IMR-90 (cell line): ENCODE measurements at regions not wholly inside any gene's neighbourhood (a gene's known extent, or its start where the extent isn't known, plus 50 kb on each side); places are given as distances from the start of the nearest gene placed in this dataset.

Experiments
- ATAC-seq: fragments of 200-7000 bp; cut with Tn5 transposase; 2 replicates; pipeline ENCODE4 v1.9.1; 2020; ENCODE audit warnings: low read depth, mild to moderate bottlenecking, moderate library complexity
- BruUV-seq: library from RNA; stranded (reverse); fragments of 400-500 nt; replicated peaks from 2 replicates; lab custom pipeline; 2021; lab: Mats Ljungman, UMichigan
- CTCF ChIA-PET: fragments of 300-600 bp; formaldehyde crosslinking; extraction: SDS; loops from one replicate; lab custom pipeline; 2021; ENCODE audit warnings: antibody characterized with exemption; lab: Yijun Ruan, JAX
- POLR2A ChIA-PET: fragments of 300-600 bp; sonication (Branson Sonifier 250); formaldehyde crosslinking; loops from one replicate; lab custom pipeline; 2022; ENCODE audit warnings: antibody characterized with exemption; ENCODE audit not compliant: unreplicated experiment; lab: Charles Lee
- DNase-seq: peaks from one replicate; pipeline ENCODE4 v3.0.0; 2013
- H2AFZ ChIP-seq: replicated peaks from 2 replicates; pipeline ENCODE3; 2013; ENCODE audit warnings: low read length, mild to moderate bottlenecking; ENCODE audit not compliant: poor library complexity
- H2AK5ac ChIP-seq: 2 replicates; pipeline ENCODE4 v1.6.1; 2013; ENCODE audit warnings: low read depth, low read length, inconsistent platforms
- H2AK9ac ChIP-seq: replicated peaks from 2 replicates; pipeline ENCODE3; 2013; ENCODE audit warnings: mild to moderate bottlenecking, low read depth, low read length, moderate library complexity; ENCODE audit not compliant: poor library complexity
- H2BK120ac ChIP-seq: 2 replicates; pipeline ENCODE4 v1.6.1; 2013; ENCODE audit warnings: low read depth, low read length, inconsistent platforms
- H2BK15ac ChIP-seq: 3 replicates; pipeline ENCODE4 v1.6.1; 2013; ENCODE audit warnings: low read depth, low read length, inconsistent platforms
- H2BK20ac ChIP-seq: 2 replicates; pipeline ENCODE4 v1.6.1; 2013; ENCODE audit warnings: low read depth, mild to moderate bottlenecking, inconsistent platforms, low read length, moderate library complexity
- H2BK5ac ChIP-seq: 2 replicates; pipeline ENCODE4 v1.6.1; 2013; ENCODE audit warnings: mild to moderate bottlenecking, low read depth, low read length, inconsistent platforms; ENCODE audit not compliant: poor library complexity, severe bottlenecking
- H3K14ac ChIP-seq: replicated peaks from 2 replicates; pipeline ENCODE4 v1.6.1; 2013; ENCODE audit warnings: low read depth, low read length, inconsistent platforms
- H3K18ac ChIP-seq: 2 replicates; pipeline ENCODE4 v1.6.1; 2013; ENCODE audit warnings: low read depth, low read length, control low read depth
- H3K23ac ChIP-seq: 2 replicates; pipeline ENCODE4 v1.6.1; 2013; ENCODE audit warnings: low read depth, low read length, inconsistent platforms
- H3K27ac ChIP-seq: 2 replicates; pipeline ENCODE4 v1.5.1; 2013; ENCODE audit warnings: mild to moderate bottlenecking, control low read depth, low read length; ENCODE audit not compliant: insufficient read depth
- H3K27me3 ChIP-seq: 2 replicates; pipeline ENCODE4 v1.6.1; 2013; ENCODE audit warnings: low read length; ENCODE audit not compliant: control insufficient read depth, insufficient read depth
- H3K36me3 ChIP-seq: 2 replicates; pipeline ENCODE4 v1.6.1; 2013; ENCODE audit warnings: low read length, mixed read lengths; ENCODE audit not compliant: control insufficient read depth, insufficient read depth
- H3K4ac ChIP-seq: 2 replicates; pipeline ENCODE4 v1.6.1; 2013; ENCODE audit warnings: low read depth, low read length, inconsistent platforms
- H3K4me1 ChIP-seq: 2 replicates; pipeline ENCODE4 v1.6.1; 2013; ENCODE audit warnings: low read length, mixed read lengths; ENCODE audit not compliant: control insufficient read depth, insufficient read depth
- H3K4me2 ChIP-seq: 2 replicates; pipeline ENCODE4 v1.6.1; 2013; ENCODE audit warnings: low read depth, mild to moderate bottlenecking, control low read depth, low read length, moderate library complexity
- H3K4me3 ChIP-seq: 2 replicates; pipeline ENCODE4 v1.5.1; 2013; ENCODE audit warnings: low read depth, mild to moderate bottlenecking, control low read depth, low read length, moderate library complexity; ENCODE audit not compliant: insufficient read depth
- H3K56ac ChIP-seq: 2 replicates; pipeline ENCODE4 v1.6.1; 2013; ENCODE audit warnings: low read length, inconsistent platforms; ENCODE audit not compliant: insufficient read depth; ENCODE audit errors: extremely low read depth
- H3K79me1 ChIP-seq, 2 experiments: 2 replicates each; pipeline ENCODE4 v1.6.1; 2013; ENCODE audit warnings: low read length in 2 of 2, inconsistent platforms in 1 of 2, low read depth in 1 of 2
- H3K9ac ChIP-seq: 2 replicates; pipeline ENCODE4 v1.6.1; 2013; ENCODE audit warnings: low read depth, low read length, control low read depth
- H3K9me1 ChIP-seq: 2 replicates; pipeline ENCODE4 v1.6.1; 2013; ENCODE audit warnings: low read length, inconsistent platforms; ENCODE audit not compliant: insufficient read depth
- H3K9me3 ChIP-seq: 2 replicates; pipeline ENCODE4 v1.6.1; 2013; ENCODE audit warnings: low read length; ENCODE audit not compliant: control insufficient read depth, insufficient read depth
- H4K20me1 ChIP-seq: 2 replicates; pipeline ENCODE4 v1.6.1; 2013; ENCODE audit warnings: low read length, inconsistent platforms; ENCODE audit not compliant: insufficient read depth
- H4K5ac ChIP-seq: 2 replicates; pipeline ENCODE4 v1.6.1; 2013; ENCODE audit warnings: mild to moderate bottlenecking, low read depth, low read length, control low read depth
- H4K8ac ChIP-seq, 2 experiments: 2 replicates each; pipeline ENCODE4 v1.6.1; 2013; ENCODE audit warnings: low read depth in 2 of 2, low read length in 2 of 2, control low read depth in 1 of 2, inconsistent platforms in 1 of 2
- H4K91ac ChIP-seq: 2 replicates; pipeline ENCODE4 v1.6.1; 2013; ENCODE audit warnings: low read depth, low read length, inconsistent platforms; ENCODE audit not compliant: insufficient read depth
- BHLHE40 ChIP-seq: fragments of 150-350 bp; IDR thresholded peaks from 2 replicates; pipeline ENCODE4 v1.6.1; 2016; ENCODE audit warnings: mild to moderate bottlenecking, low read depth, low read length
- CEBPB ChIP-seq: IDR thresholded peaks from 2 replicates; pipeline ENCODE4 v1.6.1; 2012; ENCODE audit warnings: low read depth, low read length, improper control_type of control experiment
- FOS ChIP-seq: fragments of 150-350 bp; IDR thresholded peaks from 2 replicates; pipeline ENCODE4 v1.6.1; 2016; ENCODE audit warnings: low read depth, low read length
- MAFK ChIP-seq: IDR thresholded peaks from 2 replicates; pipeline ENCODE4 v1.6.1; 2012; ENCODE audit warnings: low read depth, low read length, improper control_type of control experiment
- MAZ ChIP-seq: IDR thresholded peaks from 2 replicates; pipeline ENCODE4 v1.6.1; 2012; ENCODE audit warnings: low read depth, mild to moderate bottlenecking, low read length, improper control_type of control experiment, moderate library complexity, borderline replicate concordance
- MXI1 ChIP-seq: IDR thresholded peaks from 2 replicates; pipeline ENCODE4 v1.6.1; 2012; ENCODE audit warnings: low read depth, mild to moderate bottlenecking, low read length, moderate library complexity, borderline replicate concordance
- NFE2L2 ChIP-seq: fragments of 150-350 bp; IDR thresholded peaks from 2 replicates; pipeline ENCODE4 v1.6.1; 2016; ENCODE audit warnings: low read depth, mild to moderate bottlenecking, low read length
- POLR2A ChIP-seq: IDR thresholded peaks from 2 replicates; pipeline ENCODE4 v1.6.1; 2012; ENCODE audit warnings: mild to moderate bottlenecking, low read depth, low read length
- RAD21 ChIP-seq: IDR thresholded peaks from 2 replicates; pipeline ENCODE4 v1.6.1; 2012; ENCODE audit warnings: low read length, improper control_type of control experiment
- RCOR1 ChIP-seq: IDR thresholded peaks from 2 replicates; pipeline ENCODE4 v1.6.1; 2012; ENCODE audit warnings: mild to moderate bottlenecking, low read length, improper control_type of control experiment; ENCODE audit not compliant: insufficient replicate concordance
- RFX5 ChIP-seq: IDR thresholded peaks from 2 replicates; pipeline ENCODE4 v1.8.0; 2012; ENCODE audit warnings: low read depth, mild to moderate bottlenecking, low read length, moderate library complexity
- SMC3 ChIP-seq: fragments of 150-350 bp; IDR thresholded peaks from 2 replicates; pipeline ENCODE4 v1.6.1; 2016; ENCODE audit warnings: low read depth, mild to moderate bottlenecking, antibody characterized with exemption, low read length, moderate library complexity
- WGBS, 2 experiments: methylation state at CpG; one replicate each; pipeline versions ENCODE4 v1.1.5 to v1.1.7; 2013; ENCODE audit warnings: missing lambda C conversion rate in 2 of 2; ENCODE audit not compliant: insufficient read length in 1 of 2; ENCODE audit errors: extremely low coverage in 2 of 2; 5-methylcytosine and 5-hydroxymethylcytosine counted together
- dilution Hi-C: fragments of 300-500 bp; cut with HindIII; formaldehyde crosslinking; loops from one replicate; pipeline ENCODE4 v1.14.3; 2018; ENCODE audit warnings: low sequenced_read_pairs; ENCODE audit not compliant: unreplicated experiment
- in situ Hi-C: fragments of 300-500 bp; cut with MboI; formaldehyde crosslinking; loops from 3 replicates; pipeline ENCODE4 v1.14.3; 2019; ENCODE audit warnings: low sequenced_read_pairs, inconsistent platforms, mixed read lengths
- intact Hi-C: fragments of 100-400 bp; cut with micrococcal nuclease; formaldehyde crosslinking; loops from 2 replicates; pipeline ENCODE4 v1.10.0; 2022
- TF ChIP-seq, protein P1 (sequence below): fragments of 150-350 bp; IDR thresholded peaks from 2 replicates; pipeline ENCODE4 v1.6.1; 2017; ENCODE audit warnings: mild to moderate bottlenecking, antibody characterized with exemption, low read length, low read depth
- TF ChIP-seq, protein P2 (sequence below): conservative IDR thresholded peaks from 2 replicates; pipeline ENCODE4 v1.5.1; 2012; ENCODE audit warnings: mild to moderate bottlenecking, low read depth, low read length, improper control_type of control experiment
- TF ChIP-seq, protein P3 (sequence below): fragments of 150-350 bp; IDR thresholded peaks from 2 replicates; pipeline ENCODE4 v1.6.1; 2016; ENCODE audit warnings: low read depth, mild to moderate bottlenecking, low read length, moderate library complexity, borderline replicate concordance

DNA sequence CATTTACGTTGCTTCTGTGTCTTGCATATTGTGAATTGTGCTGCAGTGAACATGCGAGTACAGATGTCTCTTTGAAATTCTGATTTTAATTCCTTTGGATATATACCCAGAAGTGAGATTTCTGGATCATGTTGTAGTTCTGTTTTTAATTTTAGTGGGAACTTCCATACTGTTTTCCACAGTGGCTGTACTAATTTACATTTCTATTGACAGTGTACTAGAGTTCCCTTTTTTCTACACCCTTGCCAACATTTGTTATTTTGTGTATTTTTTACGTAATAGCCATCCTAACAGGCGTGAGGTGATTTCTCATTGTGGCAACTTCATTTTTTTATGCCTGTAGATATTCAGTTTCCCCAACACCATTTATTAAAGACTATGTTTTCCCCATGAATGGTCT is 144.7 kb upstream of the INHBA start:
- Histone ChIP-seq H3K9me1 (no peaks in the 10 kb centered on the region), H3K18ac (no peak overlapping the region), H4K8ac (no peak overlapping the region), H3K4ac (no peak overlapping the region), H2AK9ac (no peak overlapping the region), H3K27me3 (no peaks in the 10 kb centered on the region), H3K14ac (no peak overlapping the region), H4K91ac (no peak overlapping the region), H2AFZ (no peak overlapping the region), H3K79me1 (no peaks in the 10 kb centered on the region), H3K27ac (no peak overlapping the region), H3K23ac (no peak overlapping the region), H3K36me3 (no peaks in the 10 kb centered on the region), H3K56ac (no peak overlapping the region), H3K4me3 (no peak overlapping the region), H2AK5ac (no peak overlapping the region), H4K5ac (no peak overlapping the region), H2BK20ac (no peak overlapping the region), H3K9ac (no peak overlapping the region), H2BK120ac (no peak overlapping the region), H3K4me1 (no peaks in the 10 kb centered on the region), H3K9me3 (no peaks in the 10 kb centered on the region; the same call in 1 of the 2 replicates), H2BK15ac (no peak overlapping the region), H2BK5ac (no peak overlapping the region), H4K20me1 (no peaks in the 10 kb centered on the region), H3K4me2 (no peak overlapping the region)
- in situ Hi-C loops = no loop called here
- CTCF ChIA-PET = no interaction called here
- intact Hi-C loops = no loop called here
- ATAC-seq = no peak
- TF ChIP-seq, protein P1, sequence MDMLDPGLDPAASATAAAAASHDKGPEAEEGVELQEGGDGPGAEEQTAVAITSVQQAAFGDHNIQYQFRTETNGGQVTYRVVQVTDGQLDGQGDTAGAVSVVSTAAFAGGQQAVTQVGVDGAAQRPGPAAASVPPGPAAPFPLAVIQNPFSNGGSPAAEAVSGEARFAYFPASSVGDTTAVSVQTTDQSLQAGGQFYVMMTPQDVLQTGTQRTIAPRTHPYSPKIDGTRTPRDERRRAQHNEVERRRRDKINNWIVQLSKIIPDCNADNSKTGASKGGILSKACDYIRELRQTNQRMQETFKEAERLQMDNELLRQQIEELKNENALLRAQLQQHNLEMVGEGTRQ = no peak
- TF ChIP-seq MAZ (no peak), CEBPB (no peak), RCOR1 (no peak), RAD21 (no peak), MAFK (no peak), RFX5 (no peak), FOS (no peak), BHLHE40 (no peak), SMC3 (no peak), POLR2A (no peak), NFE2L2 (no peak), MXI1 (no peak)
- TF ChIP-seq, protein P2, sequence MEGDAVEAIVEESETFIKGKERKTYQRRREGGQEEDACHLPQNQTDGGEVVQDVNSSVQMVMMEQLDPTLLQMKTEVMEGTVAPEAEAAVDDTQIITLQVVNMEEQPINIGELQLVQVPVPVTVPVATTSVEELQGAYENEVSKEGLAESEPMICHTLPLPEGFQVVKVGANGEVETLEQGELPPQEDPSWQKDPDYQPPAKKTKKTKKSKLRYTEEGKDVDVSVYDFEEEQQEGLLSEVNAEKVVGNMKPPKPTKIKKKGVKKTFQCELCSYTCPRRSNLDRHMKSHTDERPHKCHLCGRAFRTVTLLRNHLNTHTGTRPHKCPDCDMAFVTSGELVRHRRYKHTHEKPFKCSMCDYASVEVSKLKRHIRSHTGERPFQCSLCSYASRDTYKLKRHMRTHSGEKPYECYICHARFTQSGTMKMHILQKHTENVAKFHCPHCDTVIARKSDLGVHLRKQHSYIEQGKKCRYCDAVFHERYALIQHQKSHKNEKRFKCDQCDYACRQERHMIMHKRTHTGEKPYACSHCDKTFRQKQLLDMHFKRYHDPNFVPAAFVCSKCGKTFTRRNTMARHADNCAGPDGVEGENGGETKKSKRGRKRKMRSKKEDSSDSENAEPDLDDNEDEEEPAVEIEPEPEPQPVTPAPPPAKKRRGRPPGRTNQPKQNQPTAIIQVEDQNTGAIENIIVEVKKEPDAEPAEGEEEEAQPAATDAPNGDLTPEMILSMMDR = no peak
- TF ChIP-seq, protein P3, sequence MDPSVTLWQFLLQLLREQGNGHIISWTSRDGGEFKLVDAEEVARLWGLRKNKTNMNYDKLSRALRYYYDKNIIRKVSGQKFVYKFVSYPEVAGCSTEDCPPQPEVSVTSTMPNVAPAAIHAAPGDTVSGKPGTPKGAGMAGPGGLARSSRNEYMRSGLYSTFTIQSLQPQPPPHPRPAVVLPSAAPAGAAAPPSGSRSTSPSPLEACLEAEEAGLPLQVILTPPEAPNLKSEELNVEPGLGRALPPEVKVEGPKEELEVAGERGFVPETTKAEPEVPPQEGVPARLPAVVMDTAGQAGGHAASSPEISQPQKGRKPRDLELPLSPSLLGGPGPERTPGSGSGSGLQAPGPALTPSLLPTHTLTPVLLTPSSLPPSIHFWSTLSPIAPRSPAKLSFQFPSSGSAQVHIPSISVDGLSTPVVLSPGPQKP = no peak
- DNase-seq = no peak
- dilution Hi-C loops = no loop called here
- no CpG with 5 or more reads among the region's 4 CpGs for WGBS, 2 experiments
- BruUV-seq = no TSS peak
- POLR2A ChIA-PET = no interaction called here
